Endothelial cell (in vitro differentiated cells): ENCODE measurements at regions not wholly inside any gene's neighbourhood (a gene's known extent, or its start where the extent isn't known, plus 50 kb on each side); places are given as distances from the start of the nearest gene placed in this dataset.

Experiments
- DNase-seq: peaks from one replicate; pipeline ENCODE4 v3.0.0; 2021; ENCODE audit warnings: low spot score
- H3K27ac Mint-ChIP-seq: one replicate; pipeline ENCODE4 v1.8.0; 2021; ENCODE audit warnings: mixed read lengths, inconsistent platforms; ENCODE audit not compliant: unreplicated experiment
- H3K27me3 Mint-ChIP-seq: one replicate; pipeline ENCODE4 v1.8.0; 2021; ENCODE audit warnings: mild to moderate bottlenecking, moderate library complexity, mixed read lengths, inconsistent platforms; ENCODE audit not compliant: unreplicated experiment
- H3K36me3 Mint-ChIP-seq: one replicate; pipeline ENCODE4 v1.8.0; 2021; ENCODE audit warnings: mild to moderate bottlenecking, low read depth, mixed read lengths, inconsistent platforms; ENCODE audit not compliant: unreplicated experiment
- H3K4me1 Mint-ChIP-seq: one replicate; pipeline ENCODE4 v1.8.0; 2021; ENCODE audit warnings: mild to moderate bottlenecking, mixed read lengths, inconsistent platforms; ENCODE audit not compliant: unreplicated experiment
- H3K4me3 Mint-ChIP-seq: one replicate; pipeline ENCODE4 v1.8.0; 2021; ENCODE audit warnings: mild to moderate bottlenecking, mixed read lengths, inconsistent platforms; ENCODE audit not compliant: unreplicated experiment
- H3K9me3 Mint-ChIP-seq: one replicate; pipeline ENCODE4 v1.8.0; 2021; ENCODE audit warnings: mixed read lengths, inconsistent platforms; ENCODE audit not compliant: unreplicated experiment
- CTCF ChIP-seq: fragments of 200-600 bp; sonication (generic); IDR thresholded peaks from one replicate; pipeline ENCODE4 v1.5.0; 2021; ENCODE audit warnings: antibody characterized with exemption; ENCODE audit not compliant: unreplicated experiment

GRCh38 chr5:126067404-126067803 is 355.8 kb upstream of the GRAMD2B start:
- no peak for DNase-seq
- H3K27ac Mint-ChIP-seq = no peak overlapping the region
- no peak overlapping the region for H3K4me3 Mint-ChIP-seq
- no peaks in the 10 kb centered on the region for H3K9me3 Mint-ChIP-seq
- no peaks in the 10 kb centered on the region for H3K27me3 Mint-ChIP-seq
- no peaks in the 10 kb centered on the region for H3K36me3 Mint-ChIP-seq
- no peak for TF ChIP-seq CTCF
- no peaks in the 10 kb centered on the region for H3K4me1 Mint-ChIP-seq

GRCh38 chr5:126069329-126069728 is 353.9 kb upstream of the GRAMD2B start:
- DNase-seq = no peak
- H3K27me3 Mint-ChIP-seq = no peaks in the 10 kb centered on the region
- no peak overlapping the region for H3K27ac Mint-ChIP-seq

GRCh38 chr5:126070481-126070880 is 352.7 kb upstream of the GRAMD2B start:
- H3K27ac Mint-ChIP-seq = no peak overlapping the region
- no peaks in the 10 kb centered on the region for H3K36me3 Mint-ChIP-seq
- H3K9me3 Mint-ChIP-seq = peaks cover 4% of the 10 kb centered on the region
- no peaks in the 10 kb centered on the region for H3K4me1 Mint-ChIP-seq
- H3K4me3 Mint-ChIP-seq = no peak overlapping the region
- no peak for TF ChIP-seq CTCF
- no peaks in the 10 kb centered on the region for H3K27me3 Mint-ChIP-seq
- no peak for DNase-seq

More at GRCh38 chr5:126069329-126069728, 353.9 kb upstream of the GRAMD2B start:
- no peak for TF ChIP-seq CTCF
- no peak overlapping the region for H3K4me3 Mint-ChIP-seq
- no peaks in the 10 kb centered on the region for H3K36me3 Mint-ChIP-seq
- H3K9me3 Mint-ChIP-seq = peaks cover 4% of the 10 kb centered on the region
- no peaks in the 10 kb centered on the region for H3K4me1 Mint-ChIP-seq

GRCh38 chr5:126074538-126074937 is 348.7 kb upstream of the GRAMD2B start:
- H3K4me1 Mint-ChIP-seq = no peaks in the 10 kb centered on the region
- no peak for DNase-seq
- H3K27me3 Mint-ChIP-seq = no peaks in the 10 kb centered on the region
- H3K36me3 Mint-ChIP-seq = no peaks in the 10 kb centered on the region
- H3K27ac Mint-ChIP-seq = no peak overlapping the region
- H3K9me3 Mint-ChIP-seq = peaks cover 4% of the 10 kb centered on the region
- H3K4me3 Mint-ChIP-seq = no peak overlapping the region
- TF ChIP-seq CTCF = no peak

- Mint-ChIP-seq H3K4me3 (no peak overlapping the region), H3K27ac (no peak overlapping the region), H3K9me3 (no peaks in the 10 kb centered on the region), H3K4me1 (no peaks in the 10 kb centered on the region), H3K36me3 (no peaks in the 10 kb centered on the region), H3K27me3 (no peaks in the 10 kb centered on the region)
- no peak for TF ChIP-seq CTCF
- no peak for DNase-seq
Observed at GRCh38 chr5:126079266-126079665, 343.9 kb upstream of the GRAMD2B start.
